ENCODE measurements at regions not wholly inside any gene's neighbourhood (a gene's known extent, or its start where the extent isn't known, plus 50 kb on each side); places are given as distances from the start of the nearest gene placed in this dataset.
A peak's percentile ranks its signal among the peaks of the same experiment; 100 is the strongest.

DNA sequence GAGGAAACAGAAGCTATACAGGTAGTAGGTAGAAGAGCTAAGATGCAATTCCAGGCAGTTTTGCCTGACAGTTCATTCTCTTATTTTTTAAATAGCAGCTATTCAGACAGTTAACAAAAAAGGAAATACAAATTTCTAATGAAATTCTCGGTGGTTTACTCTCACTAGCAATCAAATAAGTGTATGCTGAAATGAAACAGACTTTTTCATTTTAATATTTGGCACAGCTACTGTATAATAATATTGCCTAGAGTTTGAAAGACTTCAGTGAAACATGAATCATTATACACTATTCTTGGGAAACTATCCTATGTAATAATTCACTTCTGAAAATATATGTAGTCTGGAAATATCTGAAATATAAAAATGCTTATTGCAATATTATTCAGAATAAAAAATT lies 463.2 kb upstream of the AGTR1 start:
- no peak for DNase-seq

DNA sequence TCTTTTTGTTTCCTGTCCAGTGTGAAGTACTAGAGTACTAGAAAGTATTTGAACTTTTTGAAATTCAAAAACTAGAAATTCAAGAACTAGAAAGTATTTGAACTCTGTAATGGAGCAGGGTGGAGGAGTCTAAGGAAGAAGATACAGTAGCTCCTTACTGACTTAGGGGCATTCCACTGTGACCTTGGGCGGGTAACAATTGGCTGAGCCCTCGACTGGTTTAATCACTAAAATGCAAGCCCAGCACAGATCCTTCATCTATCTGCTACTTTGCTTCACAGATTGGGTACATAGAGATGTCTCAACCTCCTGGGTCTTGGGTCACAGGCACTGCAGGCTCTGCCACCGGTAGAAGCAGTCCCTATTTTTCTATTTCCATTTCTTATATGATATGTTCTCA lies 462.1 kb upstream of the AGTR1 start:
- DNase-seq: no peak

DNA sequence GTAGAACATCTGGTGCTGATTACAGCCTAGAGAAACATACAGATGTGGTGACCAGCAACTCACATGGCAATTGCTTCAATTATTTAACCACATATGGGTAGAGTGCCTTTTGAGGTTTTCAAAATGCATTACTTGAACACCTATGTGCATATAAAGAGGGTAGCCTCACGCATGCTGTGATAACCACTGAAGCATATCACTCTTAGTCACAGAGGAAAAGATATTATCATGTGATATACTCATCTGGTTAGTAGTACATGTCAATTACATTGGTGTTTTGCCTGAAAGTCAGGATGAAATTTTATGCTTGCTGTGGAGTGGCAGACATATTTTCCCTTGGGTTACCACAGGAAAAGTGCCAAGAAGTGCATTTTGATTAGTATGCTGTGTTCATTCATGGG lies 459.3 kb upstream of the AGTR1 start:
- DNase-seq: peak in 1 of 5 experiments; percentile 66

DNA sequence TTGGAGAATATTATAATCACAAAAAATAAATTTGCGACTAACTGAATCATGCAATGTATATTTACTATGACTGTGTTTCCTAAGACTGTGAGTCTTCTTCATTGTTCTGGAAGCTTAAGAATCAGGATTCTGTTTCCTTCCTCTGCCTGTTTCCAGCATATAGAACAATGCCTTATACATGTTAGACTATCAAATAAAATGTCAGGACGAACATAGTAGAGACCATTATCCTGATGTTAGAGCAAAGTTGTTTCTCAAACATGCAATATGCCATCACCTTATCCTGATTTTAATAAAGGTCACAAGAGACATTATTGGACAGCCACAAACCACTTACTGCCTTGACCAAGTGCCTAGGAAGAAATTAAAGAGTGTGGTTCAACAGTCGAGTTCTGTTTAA lies 457.4 kb upstream of the AGTR1 start:
- DNase-seq: no peak

DNA sequence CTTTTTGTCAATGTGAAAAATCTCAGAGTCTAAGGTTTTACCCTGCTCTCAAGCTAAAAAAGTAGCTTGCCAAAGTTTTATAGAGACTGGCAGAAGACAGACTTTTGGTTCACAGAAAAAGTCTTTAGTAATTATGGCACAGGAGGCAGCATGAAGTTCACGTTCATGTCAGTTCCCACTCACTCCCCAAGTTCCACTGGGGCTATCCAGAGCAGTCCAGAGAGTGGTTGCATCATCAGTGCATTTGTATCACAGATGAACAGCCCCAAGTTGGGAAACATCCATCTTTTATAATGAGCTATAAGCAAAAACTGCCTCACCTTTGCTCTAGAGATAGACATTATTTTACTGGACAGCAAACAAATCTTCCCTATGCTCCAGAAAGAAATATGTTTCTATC lies 454.1 kb upstream of the AGTR1 start:
- DNase-seq: no peak

DNA sequence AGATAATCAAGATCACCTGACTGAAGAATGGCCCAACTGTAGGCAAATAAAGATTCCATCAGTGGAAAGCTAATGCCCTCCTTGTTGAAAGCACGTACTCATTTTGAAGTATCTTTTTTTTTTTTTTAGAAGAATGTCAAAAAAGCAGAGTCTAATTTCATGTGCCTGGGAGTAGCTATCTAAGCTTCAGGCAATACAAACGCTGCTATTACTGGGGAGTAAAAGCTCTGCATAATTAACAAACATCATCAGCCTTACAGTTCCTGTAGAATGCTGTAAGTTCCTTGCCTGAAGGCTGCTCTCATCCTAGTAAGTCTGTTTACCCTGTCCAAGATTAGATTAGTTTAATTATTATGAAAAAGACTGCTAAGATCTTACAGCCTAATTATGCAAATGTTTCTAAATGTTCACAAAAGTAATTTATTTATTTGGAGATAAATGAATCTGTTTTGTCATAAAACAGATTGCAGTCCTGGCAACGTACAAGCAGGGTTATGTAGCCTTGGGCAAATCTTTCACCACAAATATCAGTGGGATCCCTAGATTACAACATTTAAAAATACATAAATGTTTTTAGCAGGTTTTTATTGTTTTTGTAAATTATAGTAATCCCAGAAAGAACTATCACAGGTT lies 451.3 kb upstream of the AGTR1 start:
- no peak for DNase-seq

GRCh38 chr3:148253713-148254112 lies 444.0 kb upstream of the AGTR1 start:
- no peak for DNase-seq

DNA sequence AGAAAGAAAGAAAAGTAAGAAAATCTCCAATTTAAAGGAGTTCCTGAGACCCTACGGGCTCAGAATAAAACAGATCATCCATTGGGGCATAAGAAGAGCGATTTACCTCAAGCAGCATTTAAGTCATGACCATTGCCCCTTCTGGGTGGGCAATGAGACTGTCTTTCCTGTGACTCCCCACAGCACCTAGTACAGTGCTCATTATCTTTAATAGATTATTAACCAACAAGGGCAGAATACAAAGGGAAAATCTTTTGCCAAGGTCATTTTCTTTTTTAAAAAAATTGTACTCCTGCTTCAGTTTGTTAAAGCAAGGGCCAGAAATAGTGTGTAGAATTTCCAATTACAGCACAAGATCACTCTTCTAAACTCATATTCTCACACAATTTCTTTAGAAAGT lies 443.3 kb upstream of the AGTR1 start:
- DNase-seq: no peak

DNA sequence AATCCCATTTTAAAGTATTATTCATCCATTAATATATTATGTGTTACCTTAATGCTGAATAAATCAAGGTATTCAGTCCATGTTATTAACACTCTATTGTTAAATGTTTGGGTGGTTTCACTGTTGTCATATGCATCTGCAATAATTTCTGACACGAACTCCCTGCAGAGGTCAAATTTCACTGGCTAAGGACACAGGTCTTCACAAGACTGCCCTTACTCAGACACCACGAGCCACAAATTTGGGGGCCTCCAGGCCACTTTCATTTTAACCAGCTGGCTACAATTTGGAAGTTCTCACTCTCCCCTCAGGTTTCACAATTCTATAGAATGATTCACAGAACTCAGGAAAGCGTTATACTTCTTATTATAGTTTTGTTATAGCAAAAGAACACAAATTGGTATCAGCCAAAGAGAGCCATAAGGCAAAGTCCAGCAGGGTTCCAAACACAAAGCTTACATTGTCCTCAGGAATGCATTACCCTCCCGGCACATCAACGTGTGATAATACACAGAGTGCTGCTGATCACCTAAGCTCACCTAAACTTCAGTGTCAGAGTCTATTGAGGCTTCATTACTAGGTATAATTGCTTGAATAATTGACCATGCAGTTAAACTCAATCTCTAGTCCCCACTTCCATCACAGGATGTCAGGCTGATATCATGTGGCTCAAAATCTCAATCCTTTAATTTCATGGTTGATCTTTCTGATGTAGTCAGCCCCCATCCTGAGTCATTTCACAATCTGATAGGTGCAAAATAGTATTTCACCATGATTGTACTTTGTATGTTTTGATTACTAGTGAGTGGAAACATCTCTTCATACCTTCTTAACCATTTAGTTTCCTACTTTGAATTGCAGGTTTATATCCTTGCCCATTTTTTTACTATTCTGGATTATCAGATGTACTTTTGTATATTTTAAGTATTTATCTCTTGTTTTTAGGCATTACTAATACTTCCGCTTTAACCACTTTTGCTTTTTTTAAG lies 441.4 kb upstream of the AGTR1 start:
- DNase-seq: no peak

- DNase-seq: no peak
These were observed 434.7 kb upstream of the AGTR1 start for GRCh38 chr3:148262980-148263379.

DNA sequence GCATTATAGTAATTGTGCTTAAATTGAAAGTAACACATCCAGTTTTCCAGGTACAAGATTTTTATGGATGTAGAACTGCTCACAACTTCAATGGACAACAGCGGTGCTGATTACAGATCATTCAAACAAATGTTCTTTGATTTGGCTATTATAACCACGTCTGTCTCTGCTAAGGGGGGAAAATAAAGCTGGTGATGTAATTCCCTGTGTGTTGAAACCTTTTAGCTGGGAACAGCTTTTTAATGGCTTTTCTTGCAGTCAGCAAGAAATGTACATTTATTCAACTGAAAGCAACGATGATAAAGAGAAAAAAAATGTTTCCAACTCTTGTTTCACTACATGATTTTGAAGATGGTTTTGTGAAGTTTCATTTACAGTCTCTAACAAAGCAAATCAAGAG lies 431.9 kb upstream of the AGTR1 start:
- no peak for DNase-seq

- no peak for DNase-seq
These were observed 431.4 kb upstream of the AGTR1 start for GRCh38 chr3:148266341-148266740.

- DNase-seq: no peak
These were observed 427.9 kb upstream of the AGTR1 start for GRCh38 chr3:148269816-148270215.

DNA sequence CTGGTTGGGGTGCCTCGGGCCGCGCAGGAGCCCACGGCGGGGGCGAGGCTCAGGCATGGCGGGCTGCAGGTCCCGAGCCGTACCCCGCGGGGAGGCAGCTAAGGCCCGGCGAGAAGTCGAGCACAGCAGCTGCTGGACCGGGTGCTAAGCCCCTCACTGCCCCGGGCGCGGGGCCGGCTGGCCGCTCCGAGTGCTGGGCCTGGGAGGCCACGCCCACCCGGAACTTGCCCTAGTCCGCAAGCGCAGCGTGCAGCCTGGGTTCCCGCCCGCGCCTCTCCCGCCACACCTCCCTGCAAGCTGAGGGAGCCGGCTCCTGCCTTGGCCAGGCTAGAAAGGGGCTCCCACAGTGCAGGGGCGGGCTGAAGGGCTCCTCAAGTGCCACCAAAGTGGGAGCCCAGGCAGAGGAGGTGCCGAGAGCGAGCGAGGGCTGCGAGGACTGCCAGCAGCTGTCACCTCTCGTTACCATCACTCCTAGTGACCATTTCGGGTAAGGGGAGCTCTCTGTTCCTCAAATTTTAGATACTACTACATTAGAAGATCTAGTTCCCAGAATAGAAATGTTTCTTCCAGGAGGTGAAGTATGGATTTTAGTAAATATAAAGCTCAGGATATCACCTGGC lies 417.0 kb upstream of the AGTR1 start:
- no peak for DNase-seq

DNA sequence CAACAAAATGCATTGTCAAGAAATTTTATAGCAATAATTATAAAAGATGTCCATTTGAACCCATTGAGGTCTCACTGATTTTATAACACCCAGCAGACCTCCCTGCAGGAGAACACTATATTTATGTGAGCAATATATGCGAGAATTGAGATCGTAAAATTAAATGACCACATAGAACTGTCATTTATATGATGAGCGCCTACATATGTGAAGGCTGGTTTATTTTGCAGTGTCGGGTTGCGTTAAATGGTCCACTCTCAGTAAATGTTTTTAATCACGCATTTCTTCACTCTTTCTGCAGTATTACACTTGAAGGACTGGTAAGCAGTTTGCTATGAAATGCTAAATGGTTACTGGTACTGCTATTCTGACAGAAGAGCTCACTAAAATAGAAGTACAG lies 408.5 kb upstream of the AGTR1 start:
- no peak for DNase-seq

- DNase-seq: peak in 1 of 5 experiments; percentile 30
These were observed 400.7 kb upstream of the AGTR1 start for GRCh38 chr3:148297013-148297412.

GRCh38 chr3:148307443-148307843 lies 390.3 kb upstream of the AGTR1 start:
- DNase-seq: peak in 1 of 5 experiments; percentile 1

GRCh38 chr3:148309390-148310035 lies 388.2 kb upstream of the AGTR1 start:
- DNase-seq: peak in 1 of 5 experiments; percentile 3

- DNase-seq: no peak
These were observed 381.9 kb upstream of the AGTR1 start for GRCh38 chr3:148315756-148316155.

GRCh38 chr3:148318240-148318639 lies 379.5 kb upstream of the AGTR1 start:
- no peak for DNase-seq

DNA sequence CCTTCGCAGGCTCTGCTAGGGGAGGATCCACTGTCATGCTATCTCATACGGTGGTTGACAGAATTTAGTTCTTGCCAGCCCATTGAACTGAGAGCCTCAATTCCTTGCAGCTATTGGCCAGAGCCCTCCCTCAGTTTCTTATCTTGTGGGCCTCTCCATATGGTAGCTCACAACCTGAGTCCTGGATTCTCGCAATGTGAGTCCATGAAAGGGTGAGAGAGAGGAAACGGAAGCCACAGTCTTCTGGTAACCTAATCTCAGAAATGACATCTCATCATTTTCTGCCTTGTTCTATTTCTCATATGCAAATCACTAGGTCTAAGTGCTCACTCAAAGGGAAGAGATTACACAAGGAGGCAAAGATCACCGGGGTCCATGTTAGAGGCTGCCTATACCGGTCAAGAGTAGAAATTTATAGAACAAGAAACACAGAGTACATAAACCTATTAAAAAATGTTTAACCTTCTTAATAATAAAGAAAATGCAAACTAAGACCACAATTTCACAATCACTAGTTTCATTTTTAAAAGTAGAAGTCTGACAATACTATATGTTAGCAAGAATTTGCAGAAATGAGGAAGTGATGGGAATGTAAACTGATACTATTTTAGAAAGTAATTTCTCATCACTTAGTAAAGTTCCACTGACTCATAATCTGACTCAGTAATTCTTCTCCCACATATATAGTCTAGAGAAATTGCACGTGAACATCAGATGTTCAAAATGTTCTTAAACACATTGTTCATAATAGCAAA lies 378.4 kb upstream of the AGTR1 start:
- peak in 1 of 5 experiments; percentile 59 for DNase-seq

DNA sequence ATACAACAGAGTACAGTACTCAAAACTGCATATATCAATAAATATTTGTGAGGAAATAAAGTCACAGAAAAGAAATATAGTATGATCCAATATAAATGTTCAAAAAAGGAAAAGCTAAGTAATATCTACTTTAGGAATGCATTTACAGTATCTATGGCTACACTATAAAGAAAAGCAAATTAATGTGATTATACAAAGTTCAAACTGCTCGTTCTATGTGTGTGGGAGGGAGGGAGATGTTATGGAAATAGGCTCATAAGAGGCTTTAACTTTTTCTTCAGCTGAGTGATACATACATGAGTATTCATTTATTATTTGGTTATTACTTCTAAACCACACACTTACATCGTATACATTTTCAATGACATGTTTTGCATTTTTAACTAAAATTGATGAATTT lies 377.7 kb upstream of the AGTR1 start:
- DNase-seq: no peak
